Endothelial cell of umbilical vein (primary cell): ENCODE measurements at regions not wholly inside any gene's neighbourhood (a gene's known extent, or its start where the extent isn't known, plus 50 kb on each side); places are given as distances from the start of the nearest gene placed in this dataset.

Source experiments
- BruUV-seq: library from RNA; stranded (reverse); fragments of 400-500 nt; replicated peaks from 2 replicates; lab custom pipeline; 2021; lab: Mats Ljungman, UMichigan
- CTCF ChIA-PET: fragments of 300-600, 350-600 bp; sonication (Branson Sonifier 250); formaldehyde crosslinking; loops from one replicate; lab custom pipeline; 2021; ENCODE audit warnings: antibody characterized with exemption, inconsistent platforms; lab: Charles Lee
- POLR2A ChIA-PET: fragments of 300-600, 350-600 bp; sonication (Branson Sonifier 250); formaldehyde crosslinking; loops from one replicate; lab custom pipeline; 2021; ENCODE audit warnings: antibody characterized with exemption, inconsistent platforms; lab: Charles Lee
- DNase-seq: peaks from one replicate; pipeline ENCODE4 v3.0.0-alpha.2; 2011; ENCODE audit warnings: low read depth, low spot score
- FAIRE-seq: peaks from 2 replicates; lab custom pipeline; 2011; peaks lifted over from hg19 to GRCh38; lab: Jason Lieb, UNC
- H2AFZ ChIP-seq: 2 replicates; pipeline ENCODE4 v1.6.0; 2012; ENCODE audit warnings: low read depth, low read length, control low read depth, inconsistent platforms
- H3K27ac ChIP-seq: 2 replicates; pipeline ENCODE4 v1.5.1; 2011; ENCODE audit warnings: low read depth, mild to moderate bottlenecking, control low read depth, low read length, moderate library complexity; ENCODE audit not compliant: insufficient read depth
- H3K27me3 ChIP-seq, 2 experiments: 2 replicates each; pipeline versions ENCODE4 v1.6.0 to v1.6.1; 2011; ENCODE audit warnings: low read length in 2 of 2, mixed read lengths in 1 of 2; ENCODE audit not compliant: control insufficient read depth in 2 of 2, insufficient read depth in 2 of 2
- H3K36me3 ChIP-seq, 2 experiments: 2 replicates in 1 of 2; 3 replicates in 1 of 2; pipeline ENCODE4 v1.5.1; 2011; ENCODE audit warnings: low read length in 2 of 2, mild to moderate bottlenecking in 1 of 2, moderate library complexity in 1 of 2; ENCODE audit not compliant: control insufficient read depth in 2 of 2, insufficient read depth in 2 of 2; ENCODE audit errors: extremely low read depth in 1 of 2
- H3K4me1 ChIP-seq: 3 replicates; pipeline ENCODE4 v1.5.1; 2011; ENCODE audit warnings: mild to moderate bottlenecking, low read length; ENCODE audit not compliant: control insufficient read depth, insufficient read depth; ENCODE audit errors: extremely low read depth
- H3K4me2 ChIP-seq: 2 replicates; pipeline ENCODE4 v1.6.1; 2011; ENCODE audit warnings: low read length, control low read depth, mixed read lengths; ENCODE audit not compliant: insufficient read depth
- H3K4me3 ChIP-seq, 3 experiments: fragments of 200-600 bp in 1 of 3; sonication (generic), shearing (Covaris generic) in 1 of 3; replicated peaks in 1 of 3; 2 replicates each; pipeline ENCODE4 v1.5.1; 2011 to 2016; ENCODE audit warnings: control low read depth in 3 of 3, low read length in 3 of 3, mild to moderate bottlenecking in 2 of 3, inconsistent platforms in 1 of 3, low read depth in 1 of 3, moderate library complexity in 1 of 3; ENCODE audit not compliant: insufficient read depth in 1 of 3
- H3K79me2 ChIP-seq: 2 replicates; pipeline ENCODE4 v1.6.0; 2012; ENCODE audit warnings: low read length, inconsistent platforms; ENCODE audit not compliant: control insufficient read depth, insufficient read depth
- H3K9ac ChIP-seq: replicated peaks from 2 replicates; pipeline ENCODE3; 2011; ENCODE audit warnings: low read length, control low read depth; ENCODE audit not compliant: insufficient read depth; ENCODE audit errors: extremely low read depth
- H3K9me1 ChIP-seq: replicated peaks from 3 replicates; pipeline ENCODE4 v1.6.0; 2011; ENCODE audit warnings: mild to moderate bottlenecking, low read length; ENCODE audit not compliant: control insufficient read depth, insufficient read depth; ENCODE audit errors: extremely low read depth
- H3K9me3 ChIP-seq: replicated peaks from 2 replicates; pipeline ENCODE4 v1.5.1; 2012; ENCODE audit warnings: low read length, inconsistent platforms; ENCODE audit not compliant: control insufficient read depth, insufficient read depth
- H4K20me1 ChIP-seq: replicated peaks from 2 replicates; pipeline ENCODE3; 2011; ENCODE audit warnings: mild to moderate bottlenecking, low read length; ENCODE audit not compliant: control insufficient read depth, insufficient read depth; ENCODE audit errors: extremely low read depth
- EZH2 ChIP-seq: IDR thresholded peaks from 2 replicates; pipeline ENCODE4 v1.6.1; 2012; ENCODE audit warnings: borderline replicate concordance, low read depth, mild to moderate bottlenecking, moderate library complexity, low read length, inconsistent platforms; ENCODE audit not compliant: severe bottlenecking
- FOS ChIP-seq: IDR thresholded peaks from 2 replicates; pipeline ENCODE4 v1.6.1; 2011; ENCODE audit warnings: mild to moderate bottlenecking, low read length, moderate library complexity, borderline replicate concordance; ENCODE audit not compliant: insufficient read depth
- GATA2 ChIP-seq: IDR thresholded peaks from 2 replicates; pipeline ENCODE4 v1.7.0; 2011; ENCODE audit warnings: low read depth, mild to moderate bottlenecking, moderate library complexity, mixed read lengths, low read length; ENCODE audit not compliant: insufficient read length, insufficient read depth
- JUN ChIP-seq: IDR thresholded peaks from 2 replicates; pipeline ENCODE4 v1.6.1; 2011; ENCODE audit warnings: borderline replicate concordance, low read depth; ENCODE audit not compliant: insufficient read length, insufficient read depth
- MYC ChIP-seq: IDR thresholded peaks from one replicate; pipeline ENCODE4 v1.6.1; 2011; ENCODE audit warnings: mild to moderate bottlenecking, low read depth, low read length
- POLR2A ChIP-seq: IDR thresholded peaks from 2 replicates; pipeline ENCODE4 v1.6.1; 2012; ENCODE audit warnings: low read depth, mild to moderate bottlenecking, control low read depth, low read length
- POLR2AphosphoS5 ChIP-seq: IDR thresholded peaks from 2 replicates; pipeline ENCODE4 v1.6.1; 2012; ENCODE audit warnings: low read depth, mild to moderate bottlenecking, control low read depth, low read length, moderate library complexity; ENCODE audit not compliant: insufficient read depth
- dilution Hi-C: fragments of 300-500 bp; cut with MboI; formaldehyde crosslinking; loops from one replicate; pipeline ENCODE4 v1.15.0; 2019; ENCODE audit warnings: low sequenced_read_pairs; ENCODE audit not compliant: extremely low pct_ligation_motif_present
- intact Hi-C: fragments of 100-400 bp; cut with micrococcal nuclease; formaldehyde crosslinking; loops from one replicate; pipeline ENCODE4 v1.10.0; 2022
- TF ChIP-seq, protein P1 (sequence below), 2 donors: IDR thresholded peaks; 1 replicate in 1 of 2; 2 replicates in 1 of 2; pipeline ENCODE4 v1.5.1; 2011; ENCODE audit warnings: low read length in 2 of 2, mild to moderate bottlenecking in 2 of 2, moderate library complexity in 2 of 2, control low read depth in 1 of 2, inconsistent platforms in 1 of 2, low read depth in 1 of 2; ENCODE audit not compliant: insufficient read depth in 1 of 2; ENCODE audit errors: extremely low read depth in 1 of 2
- TF ChIP-seq, protein P2 (sequence below): IDR thresholded peaks from 2 replicates; pipeline ENCODE4 v1.6.1; 2011; ENCODE audit not compliant: insufficient read depth, insufficient read length

DNA sequence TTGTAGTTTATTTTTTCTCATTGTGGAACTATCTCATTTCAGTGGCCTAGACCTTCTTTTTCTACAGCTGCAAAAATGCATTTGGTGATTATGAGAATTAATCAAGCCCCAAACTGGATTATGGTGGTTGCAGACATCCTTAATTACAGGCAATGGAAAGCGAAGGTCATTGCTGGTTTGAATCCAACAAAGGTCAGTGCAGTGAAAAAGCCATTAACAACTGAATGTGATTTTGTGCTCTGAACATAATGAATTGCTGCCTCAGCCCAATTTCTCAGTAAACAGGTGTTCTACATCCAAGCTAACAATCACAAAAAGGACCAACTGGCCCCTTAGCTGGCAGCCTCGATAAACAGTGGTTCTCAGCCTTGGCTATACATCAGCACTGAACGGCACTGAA lies 260.1 kb upstream of the DPPA4 start:
- CTCF ChIA-PET = no interaction called here

More for the DNA sequence above, 260.1 kb upstream of the DPPA4 start:
- POLR2A ChIA-PET = no interaction called here
- intact Hi-C loops (no loop called here), dilution Hi-C loops (no loop called here)
- no peaks in the 10 kb centered on the region for H3K9me1 ChIP-seq
- no peaks in the 10 kb centered on the region for H3K27me3 ChIP-seq
- no peak overlapping the region for H3K9ac ChIP-seq
- BruUV-seq = no TSS peak
- H2AFZ ChIP-seq = no peak overlapping the region
- no peaks in the 10 kb centered on the region for H3K79me2 ChIP-seq
- DNase-seq (no peak), FAIRE-seq (no peak)
- H3K9me3 ChIP-seq = no peaks in the 10 kb centered on the region
- no peak overlapping the region for H3K4me2 ChIP-seq
- H3K36me3 ChIP-seq = no peaks in the 10 kb centered on the region
- H3K4me3 ChIP-seq = no peak overlapping the region
- no peak overlapping the region for H3K27ac ChIP-seq
- H3K4me1 ChIP-seq = no peaks in the 10 kb centered on the region
- no peaks in the 10 kb centered on the region for H4K20me1 ChIP-seq
- TF ChIP-seq JUN (no peak), GATA2 (no peak), POLR2AphosphoS5 (no peak), MYC (no peak), POLR2A (no peak), EZH2 (no peak), FOS (no peak)
- TF ChIP-seq, protein P1, sequence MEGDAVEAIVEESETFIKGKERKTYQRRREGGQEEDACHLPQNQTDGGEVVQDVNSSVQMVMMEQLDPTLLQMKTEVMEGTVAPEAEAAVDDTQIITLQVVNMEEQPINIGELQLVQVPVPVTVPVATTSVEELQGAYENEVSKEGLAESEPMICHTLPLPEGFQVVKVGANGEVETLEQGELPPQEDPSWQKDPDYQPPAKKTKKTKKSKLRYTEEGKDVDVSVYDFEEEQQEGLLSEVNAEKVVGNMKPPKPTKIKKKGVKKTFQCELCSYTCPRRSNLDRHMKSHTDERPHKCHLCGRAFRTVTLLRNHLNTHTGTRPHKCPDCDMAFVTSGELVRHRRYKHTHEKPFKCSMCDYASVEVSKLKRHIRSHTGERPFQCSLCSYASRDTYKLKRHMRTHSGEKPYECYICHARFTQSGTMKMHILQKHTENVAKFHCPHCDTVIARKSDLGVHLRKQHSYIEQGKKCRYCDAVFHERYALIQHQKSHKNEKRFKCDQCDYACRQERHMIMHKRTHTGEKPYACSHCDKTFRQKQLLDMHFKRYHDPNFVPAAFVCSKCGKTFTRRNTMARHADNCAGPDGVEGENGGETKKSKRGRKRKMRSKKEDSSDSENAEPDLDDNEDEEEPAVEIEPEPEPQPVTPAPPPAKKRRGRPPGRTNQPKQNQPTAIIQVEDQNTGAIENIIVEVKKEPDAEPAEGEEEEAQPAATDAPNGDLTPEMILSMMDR (IDR thresholded peaks at IDR 0.05; ENCODE audit: extremely low read depth in 1 of 2, insufficient read depth in 1 of 2, low read depth in 1 of 2, low read length in 2 of 2) = no peak
- TF ChIP-seq, protein P2, sequence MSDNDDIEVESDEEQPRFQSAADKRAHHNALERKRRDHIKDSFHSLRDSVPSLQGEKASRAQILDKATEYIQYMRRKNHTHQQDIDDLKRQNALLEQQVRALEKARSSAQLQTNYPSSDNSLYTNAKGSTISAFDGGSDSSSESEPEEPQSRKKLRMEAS = no peak
